Testis (tissue), 2 donors: ENCODE measurements at regions not wholly inside any gene's neighbourhood (a gene's known extent, or its start where the extent isn't known, plus 50 kb on each side); places are given as distances from the start of the nearest gene placed in this dataset.

Source experiments
- CTCF ChIP-seq, 3 experiments: fragments of 450-650 bp in 2 of 3; fragments of 200-600 bp in 1 of 3; sonication (generic) in 1 of 3; IDR thresholded peaks; one replicate each; pipeline ENCODE4 v1.5.1; 2016 to 2019; ENCODE audit warnings: antibody characterized with exemption in 3 of 3, mild to moderate bottlenecking in 2 of 3, moderate library complexity in 1 of 3
- POLR2A ChIP-seq: fragments of 450-650 bp; IDR thresholded peaks from one replicate; pipeline ENCODE4 v1.6.1; 2017; ENCODE audit warnings: antibody characterized with exemption, mild to moderate bottlenecking, moderate library complexity

- TF ChIP-seq CTCF (IDR thresholded peaks at IDR 0.05), result no peak
- TF ChIP-seq POLR2A, result no peak
These were observed 408.1 kb downstream of the SETD4 start for GRCh38 chr21:35652196-35652595.
